Neuronal stem cell (in vitro differentiated cells): ENCODE measurements at regions not wholly inside any gene's neighbourhood (a gene's known extent, or its start where the extent isn't known, plus 50 kb on each side); places are given as distances from the start of the nearest gene placed in this dataset.
A peak's percentile ranks its signal among the peaks of the same experiment; 100 is the strongest.

Experiments used
- DNase-seq: peaks from one replicate; pipeline ENCODE4 v3.0.0-alpha.2; 2013; ENCODE audit warnings: low spot score
- H2AFZ ChIP-seq: one replicate; pipeline ENCODE4 v1.6.1; 2013; ENCODE audit warnings: mild to moderate bottlenecking, low read length, inconsistent platforms
- H2AK5ac ChIP-seq: 2 replicates; pipeline ENCODE4 v1.6.1; 2013; ENCODE audit warnings: low read depth, mild to moderate bottlenecking, inconsistent platforms, low read length, moderate library complexity, mixed read lengths
- H2BK120ac ChIP-seq: 2 replicates; pipeline ENCODE4 v1.6.1; 2013; ENCODE audit warnings: low read depth, mild to moderate bottlenecking, inconsistent platforms, low read length, moderate library complexity, mixed read lengths
- H2BK12ac ChIP-seq: one replicate; pipeline ENCODE4 v1.6.1; 2013; ENCODE audit warnings: low read length, inconsistent platforms
- H2BK15ac ChIP-seq: 2 replicates; pipeline ENCODE4 v1.6.1; 2013; ENCODE audit warnings: mild to moderate bottlenecking, low read length, inconsistent platforms, mixed read lengths
- H2BK5ac ChIP-seq: one replicate; pipeline ENCODE4 v1.6.1; 2013; ENCODE audit warnings: inconsistent platforms, mild to moderate bottlenecking, low read length, moderate library complexity
- H3K14ac ChIP-seq: one replicate; pipeline ENCODE4 v1.6.1; 2013; ENCODE audit warnings: low read length, inconsistent platforms
- H3K18ac ChIP-seq: 2 replicates; pipeline ENCODE4 v1.6.1; 2013; ENCODE audit warnings: low read length, inconsistent platforms
- H3K23ac ChIP-seq: 2 replicates; pipeline ENCODE4 v1.6.1; 2013; ENCODE audit warnings: low read depth, mild to moderate bottlenecking, mixed read lengths, low read length, inconsistent platforms; ENCODE audit not compliant: poor library complexity
- H3K27ac ChIP-seq: replicated peaks from 3 replicates; pipeline ENCODE4 v1.5.1; 2013; ENCODE audit warnings: low read length, inconsistent platforms
- H3K27me3 ChIP-seq, 3 experiments: 2 replicates each; pipeline ENCODE4 v1.6.1; 2013; ENCODE audit warnings: low read length in 3 of 3, mild to moderate bottlenecking in 2 of 3, inconsistent platforms in 1 of 3, low read depth in 1 of 3, mixed read lengths in 1 of 3, moderate library complexity in 1 of 3; ENCODE audit not compliant: control insufficient read depth in 3 of 3, insufficient read depth in 3 of 3
- H3K36me3 ChIP-seq, 2 donors: replicated peaks in 1 of 2; 2 replicates each; pipeline ENCODE4 v1.6.1; 2013; ENCODE audit warnings: low read length in 2 of 2; ENCODE audit not compliant: control insufficient read depth in 2 of 2, insufficient read depth in 2 of 2
- H3K4ac ChIP-seq: 2 replicates; pipeline ENCODE4 v1.6.1; 2013; ENCODE audit warnings: inconsistent platforms, mild to moderate bottlenecking, low read length, moderate library complexity
- H3K4me1 ChIP-seq, 2 donors: 1 replicate in 1 of 2; 2 replicates in 1 of 2; pipeline ENCODE4 v1.6.1; 2013; ENCODE audit warnings: low read length in 2 of 2, low read depth in 1 of 2; ENCODE audit not compliant: control insufficient read depth in 2 of 2, insufficient read depth in 1 of 2
- H3K4me2 ChIP-seq: one replicate; pipeline ENCODE4 v1.6.1; 2013; ENCODE audit warnings: mild to moderate bottlenecking, low read length, inconsistent platforms; ENCODE audit not compliant: insufficient read depth, poor library complexity, severe bottlenecking
- H3K4me3 ChIP-seq, 2 donors: 2 replicates each; pipeline ENCODE4 v1.5.1; 2013; ENCODE audit warnings: low read length in 2 of 2, mild to moderate bottlenecking in 2 of 2, inconsistent platforms in 1 of 2, moderate library complexity in 1 of 2
- H3K79me1 ChIP-seq: one replicate; pipeline ENCODE4 v1.6.1; 2013; ENCODE audit warnings: low read depth, mild to moderate bottlenecking, inconsistent platforms, low read length, moderate library complexity
- H3K9ac ChIP-seq: one replicate; pipeline ENCODE4 v1.6.1; 2013; ENCODE audit warnings: mild to moderate bottlenecking, low read depth, low read length, inconsistent platforms; ENCODE audit not compliant: poor library complexity
- H3K9me3 ChIP-seq, 2 donors: replicated peaks in 1 of 2; 2 replicates each; pipeline versions ENCODE3 to v1.6.1; 2013; ENCODE audit warnings: low read length in 2 of 2, mild to moderate bottlenecking in 2 of 2, inconsistent platforms in 1 of 2, low read depth in 1 of 2, mixed read lengths in 1 of 2, moderate library complexity in 1 of 2; ENCODE audit not compliant: control insufficient read depth in 2 of 2, insufficient read depth in 1 of 2
- H4K8ac ChIP-seq: one replicate; pipeline ENCODE4 v1.6.1; 2013; ENCODE audit warnings: low read depth, mild to moderate bottlenecking, inconsistent platforms, low read length, moderate library complexity
- H4K91ac ChIP-seq: one replicate; pipeline ENCODE4 v1.6.1; 2013; ENCODE audit warnings: low read length, low read depth, mild to moderate bottlenecking, inconsistent platforms; ENCODE audit not compliant: poor library complexity
- WGBS, 2 donors: extraction: QIAGEN DNeasy Blood & Tissue Kit; methylation state at CpG; one replicate each; pipeline ENCODE4 v1.1.7; 2013; ENCODE audit warnings: missing lambda C conversion rate in 2 of 2, mixed read lengths in 1 of 2; ENCODE audit not compliant: insufficient read length in 2 of 2, insufficient replicate concordance in 1 of 2; ENCODE audit errors: extremely low coverage in 2 of 2; 5-methylcytosine and 5-hydroxymethylcytosine counted together

DNA sequence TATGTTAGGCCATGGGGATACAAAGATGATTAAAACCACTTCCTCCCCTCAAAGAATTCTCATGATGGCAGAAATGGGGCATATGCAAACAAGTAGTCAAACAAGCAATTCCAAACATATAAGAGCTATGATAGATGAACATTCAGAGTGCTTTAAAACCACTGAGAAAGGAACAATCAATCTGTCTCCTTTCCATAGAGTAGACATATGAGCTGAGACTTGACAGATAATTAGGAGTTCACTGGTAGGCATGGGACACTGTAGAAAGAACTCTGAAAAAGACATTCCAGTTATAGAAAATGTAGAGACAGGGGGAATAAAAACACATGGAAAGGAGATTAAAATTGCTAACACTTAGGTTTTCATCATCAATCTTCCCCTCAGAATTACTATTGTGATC is 372.8 kb downstream of the KLHL4 start:
- no peak overlapping the region for H2BK5ac ChIP-seq
- no peak overlapping the region for H2AFZ ChIP-seq
- H4K8ac ChIP-seq, result no peak overlapping the region
- no peaks in the 10 kb centered on the region for H3K4me1 ChIP-seq
- no peaks in the 10 kb centered on the region for H3K9me3 ChIP-seq
- H3K4me2 ChIP-seq, result no peak overlapping the region
- H2BK120ac ChIP-seq, result no peak overlapping the region
- H4K91ac ChIP-seq, result no peak overlapping the region
- H3K14ac ChIP-seq, result no peak overlapping the region
- no peak overlapping the region for H3K27ac ChIP-seq
- no peak overlapping the region for H2BK15ac ChIP-seq
- H2BK12ac ChIP-seq, result no peak overlapping the region
- H3K27me3 ChIP-seq, result no peaks in the 10 kb centered on the region
- H3K18ac ChIP-seq, result no peak overlapping the region
- no peak overlapping the region for H2AK5ac ChIP-seq
- H3K4ac ChIP-seq, result no peak overlapping the region
- H3K23ac ChIP-seq, result no peak overlapping the region
- no peak for DNase-seq
- no peaks in the 10 kb centered on the region for H3K36me3 ChIP-seq
- H3K79me1 ChIP-seq, result no peaks in the 10 kb centered on the region
- H3K9ac ChIP-seq, result no peak overlapping the region
- H3K4me3 ChIP-seq, result no peak overlapping the region

DNA sequence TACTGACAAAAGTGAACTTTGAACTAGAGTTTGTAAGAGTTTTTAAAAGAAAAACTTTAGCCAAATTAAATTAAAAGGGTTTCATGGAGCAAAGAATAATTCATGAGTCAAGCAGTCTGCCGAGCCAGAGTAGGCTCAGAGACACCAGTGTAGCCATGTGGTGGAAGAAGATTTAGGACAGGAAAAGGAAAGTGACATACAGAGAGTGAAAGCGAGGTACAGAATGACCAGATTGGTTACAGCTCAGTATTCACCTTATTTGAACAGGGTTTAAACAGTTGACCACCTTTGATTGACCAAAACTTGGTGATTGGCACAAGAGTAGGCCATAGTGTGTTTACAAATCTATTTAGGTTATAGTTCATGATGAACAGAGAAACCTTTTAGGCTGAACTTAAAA is 377.8 kb downstream of the KLHL4 start:
- H2AK5ac ChIP-seq, result no peak overlapping the region
- H3K4me2 ChIP-seq, result no peak overlapping the region
- no peak overlapping the region for H3K14ac ChIP-seq
- no peak overlapping the region for H2AFZ ChIP-seq
- no peak overlapping the region for H4K91ac ChIP-seq
- no peak for DNase-seq
- no peak overlapping the region for H3K9ac ChIP-seq
- no peaks in the 10 kb centered on the region for H3K36me3 ChIP-seq
- no peak overlapping the region for H2BK120ac ChIP-seq
- H3K4ac ChIP-seq, result no peak overlapping the region
- no peak overlapping the region for H2BK5ac ChIP-seq
- H2BK15ac ChIP-seq, result no peak overlapping the region
- H3K18ac ChIP-seq, result no peak overlapping the region
- no peaks in the 10 kb centered on the region for H3K79me1 ChIP-seq
- no peaks in the 10 kb centered on the region for H3K27me3 ChIP-seq
- H3K4me1 ChIP-seq, result no peaks in the 10 kb centered on the region
- H3K9me3 ChIP-seq, result no peaks in the 10 kb centered on the region
- H2BK12ac ChIP-seq, result no peak overlapping the region
- no peak overlapping the region for H3K27ac ChIP-seq
- no peak overlapping the region for H4K8ac ChIP-seq
- no CpG with 5 or more reads among the region's 2 CpGs for WGBS, 2 donors
- H3K23ac ChIP-seq, result no peak overlapping the region
- H3K4me3 ChIP-seq, result no peak overlapping the region

GRCh38 chrX:87896057-87896456 is 378.5 kb downstream of the KLHL4 start:
- H4K8ac ChIP-seq, result no peak overlapping the region
- DNase-seq, result no peak
- H2BK12ac ChIP-seq, result no peak overlapping the region
- H2BK5ac ChIP-seq, result no peak overlapping the region
- no peaks in the 10 kb centered on the region for H3K9me3 ChIP-seq
- WGBS, 2 donors, result no CpG with 5 or more reads among the region's 1 CpG
- no peaks in the 10 kb centered on the region for H3K27me3 ChIP-seq
- H3K14ac ChIP-seq, result no peak overlapping the region
- no peak overlapping the region for H2AFZ ChIP-seq
- no peak overlapping the region for H3K23ac ChIP-seq
- H3K18ac ChIP-seq, result no peak overlapping the region
- H3K4me1 ChIP-seq, result no peaks in the 10 kb centered on the region
- no peaks in the 10 kb centered on the region for H3K36me3 ChIP-seq
- no peak overlapping the region for H2BK120ac ChIP-seq
- H3K79me1 ChIP-seq, result no peaks in the 10 kb centered on the region
- H3K4ac ChIP-seq, result no peak overlapping the region
- H2BK15ac ChIP-seq, result no peak overlapping the region
- H4K91ac ChIP-seq, result no peak overlapping the region
- no peak overlapping the region for H3K4me2 ChIP-seq
- no peak overlapping the region for H3K4me3 ChIP-seq
- no peak overlapping the region for H3K9ac ChIP-seq
- no peak overlapping the region for H2AK5ac ChIP-seq
- H3K27ac ChIP-seq, result no peak overlapping the region

GRCh38 chrX:87900320-87900908 is 382.8 kb downstream of the KLHL4 start:
- Histone ChIP-seq H3K4ac (no peak overlapping the region), H3K9ac (no peak overlapping the region), H2BK120ac (no peak overlapping the region), H3K9me3 (no peaks in the 10 kb centered on the region), H3K18ac (no peak overlapping the region), H3K23ac (no peak overlapping the region), H3K14ac (no peak overlapping the region), H4K8ac (no peak overlapping the region), H4K91ac (no peak overlapping the region), H3K36me3 (no peaks in the 10 kb centered on the region), H3K27ac (no peak overlapping the region), H3K4me1 (no peaks in the 10 kb centered on the region), H3K79me1 (no peaks in the 10 kb centered on the region), H3K4me3 (peak overlapping the region in 1 of 2 donors; percentile 6), H3K27me3 (no peaks in the 10 kb centered on the region), H3K4me2 (no peak overlapping the region), H2BK12ac (no peak overlapping the region), H2AK5ac (no peak overlapping the region), H2BK15ac (no peak overlapping the region), H2AFZ (peak overlapping the region; percentile 82), H2BK5ac (no peak overlapping the region)
- DNase-seq, result no peak
- no CpG with 5 or more reads among the region's 8 CpGs for WGBS, 2 donors
